ENCODE measurements at regions not wholly inside any gene's neighbourhood (a gene's known extent, or its start where the extent isn't known, plus 50 kb on each side); places are given as distances from the start of the nearest gene placed in this dataset.

DNA sequence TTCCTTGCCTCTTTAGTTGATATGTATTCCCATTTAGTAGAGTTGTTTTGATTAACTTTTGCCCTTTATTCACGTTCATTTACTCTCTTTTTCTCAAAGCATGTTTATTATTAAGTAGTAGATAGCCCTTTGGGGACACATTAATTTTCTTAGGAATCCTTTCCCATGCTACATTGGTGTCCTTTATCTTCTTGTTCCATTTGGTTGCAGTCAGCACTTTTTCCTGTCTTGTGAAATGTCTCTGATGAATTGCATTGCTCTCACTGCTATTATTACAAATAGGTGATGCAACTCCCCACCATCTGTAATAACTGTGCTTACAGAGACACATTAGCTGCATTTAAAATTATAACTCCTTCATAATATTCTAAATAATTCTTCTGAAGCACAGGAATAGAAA lies 428.5 kb upstream of the CNTNAP5 start:
- TF ChIP-seq TARDBP (IDR thresholded peaks at IDR 0.05; ENCODE audit: borderline replicate concordance) (no peak), POLR2AphosphoS2 (IDR thresholded peaks at IDR 0.05; ENCODE audit: low read depth, low read length) (no peak), CREB1 (IDR thresholded peaks at IDR 0.05; ENCODE audit: low read depth) (no peak)
- TF ChIP-seq, protein P1, sequence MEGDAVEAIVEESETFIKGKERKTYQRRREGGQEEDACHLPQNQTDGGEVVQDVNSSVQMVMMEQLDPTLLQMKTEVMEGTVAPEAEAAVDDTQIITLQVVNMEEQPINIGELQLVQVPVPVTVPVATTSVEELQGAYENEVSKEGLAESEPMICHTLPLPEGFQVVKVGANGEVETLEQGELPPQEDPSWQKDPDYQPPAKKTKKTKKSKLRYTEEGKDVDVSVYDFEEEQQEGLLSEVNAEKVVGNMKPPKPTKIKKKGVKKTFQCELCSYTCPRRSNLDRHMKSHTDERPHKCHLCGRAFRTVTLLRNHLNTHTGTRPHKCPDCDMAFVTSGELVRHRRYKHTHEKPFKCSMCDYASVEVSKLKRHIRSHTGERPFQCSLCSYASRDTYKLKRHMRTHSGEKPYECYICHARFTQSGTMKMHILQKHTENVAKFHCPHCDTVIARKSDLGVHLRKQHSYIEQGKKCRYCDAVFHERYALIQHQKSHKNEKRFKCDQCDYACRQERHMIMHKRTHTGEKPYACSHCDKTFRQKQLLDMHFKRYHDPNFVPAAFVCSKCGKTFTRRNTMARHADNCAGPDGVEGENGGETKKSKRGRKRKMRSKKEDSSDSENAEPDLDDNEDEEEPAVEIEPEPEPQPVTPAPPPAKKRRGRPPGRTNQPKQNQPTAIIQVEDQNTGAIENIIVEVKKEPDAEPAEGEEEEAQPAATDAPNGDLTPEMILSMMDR (IDR thresholded peaks at IDR 0.05 in 2 of 3, conservative IDR thresholded peaks at IDR 0.05 in 1 of 3; ENCODE audit: control insufficient read depth in 2 of 3, extremely low read depth in 1 of 3, insufficient read depth in 1 of 3, low read depth in 3 of 3, low read length in 3 of 3), result no peak
